Thyroid gland (tissue), 4 donors: ENCODE measurements at regions not wholly inside any gene's neighbourhood (a gene's known extent, or its start where the extent isn't known, plus 50 kb on each side); places are given as distances from the start of the nearest gene placed in this dataset.

Source experiments
- POLR2A ChIP-seq, 2 donors: fragments of 450-650 bp; IDR thresholded peaks; one replicate each; pipeline ENCODE4 v1.6.1; 2017; ENCODE audit warnings: antibody characterized with exemption in 2 of 2, mild to moderate bottlenecking in 2 of 2, moderate library complexity in 1 of 2
- TF ChIP-seq, protein P1 (sequence below), 6 experiments: fragments of 200-600 bp in 3 of 6; fragments of 450-650 bp in 3 of 6; sonication (generic) in 3 of 6; IDR thresholded peaks; one replicate each; pipeline ENCODE4 v1.5.1; 2016 to 2019; ENCODE audit warnings: antibody characterized with exemption in 6 of 6, mild to moderate bottlenecking in 2 of 6, inconsistent platforms in 1 of 6, moderate library complexity in 1 of 6

GRCh38 chr9:79988126-79988525 lies 416.4 kb downstream of the TLE4 start:
- TF ChIP-seq, protein P1, sequence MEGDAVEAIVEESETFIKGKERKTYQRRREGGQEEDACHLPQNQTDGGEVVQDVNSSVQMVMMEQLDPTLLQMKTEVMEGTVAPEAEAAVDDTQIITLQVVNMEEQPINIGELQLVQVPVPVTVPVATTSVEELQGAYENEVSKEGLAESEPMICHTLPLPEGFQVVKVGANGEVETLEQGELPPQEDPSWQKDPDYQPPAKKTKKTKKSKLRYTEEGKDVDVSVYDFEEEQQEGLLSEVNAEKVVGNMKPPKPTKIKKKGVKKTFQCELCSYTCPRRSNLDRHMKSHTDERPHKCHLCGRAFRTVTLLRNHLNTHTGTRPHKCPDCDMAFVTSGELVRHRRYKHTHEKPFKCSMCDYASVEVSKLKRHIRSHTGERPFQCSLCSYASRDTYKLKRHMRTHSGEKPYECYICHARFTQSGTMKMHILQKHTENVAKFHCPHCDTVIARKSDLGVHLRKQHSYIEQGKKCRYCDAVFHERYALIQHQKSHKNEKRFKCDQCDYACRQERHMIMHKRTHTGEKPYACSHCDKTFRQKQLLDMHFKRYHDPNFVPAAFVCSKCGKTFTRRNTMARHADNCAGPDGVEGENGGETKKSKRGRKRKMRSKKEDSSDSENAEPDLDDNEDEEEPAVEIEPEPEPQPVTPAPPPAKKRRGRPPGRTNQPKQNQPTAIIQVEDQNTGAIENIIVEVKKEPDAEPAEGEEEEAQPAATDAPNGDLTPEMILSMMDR (IDR thresholded peaks at IDR 0.05), result no peak
- no peak for TF ChIP-seq POLR2A (IDR thresholded peaks at IDR 0.05)
